Spleen (tissue), 7 donors: ENCODE measurements at regions not wholly inside any gene's neighbourhood (a gene's known extent, or its start where the extent isn't known, plus 50 kb on each side); places are given as distances from the start of the nearest gene placed in this dataset.

ENCODE experiments used
- POLR2A ChIP-seq, 3 donors: fragments of 450-650 bp; IDR thresholded peaks; one replicate each; pipeline ENCODE4 v1.5.1; 2017; ENCODE audit warnings: antibody characterized with exemption in 3 of 3, mild to moderate bottlenecking in 1 of 3
- POLR2AphosphoS5 ChIP-seq, 3 donors: sonication (generic); formaldehyde crosslinking; IDR thresholded peaks; one replicate each; pipeline ENCODE4 v1.5.1; 2017; ENCODE audit warnings: antibody characterized with exemption in 3 of 3
- TF ChIP-seq, protein P1 (sequence below), 11 experiments: fragments of 200-600 bp in 7 of 11; fragments of 450-650 bp in 4 of 11; sonication (generic) in 4 of 11; IDR thresholded peaks in 8 of 11; conservative IDR thresholded peaks in 3 of 11; 1 replicate in 7 of 11; 2 replicates in 4 of 11; pipeline versions ENCODE4 v1.4.0 to v1.8.0; 2016 to 2021; ENCODE audit warnings: antibody characterized with exemption in 11 of 11, inconsistent platforms in 4 of 11, mild to moderate bottlenecking in 1 of 11
- donor health status: DM: no; HTN: no; CAD: no; lungs with moderate emphysema.
- donor health status: DM: no; HTN: no; CAD: no.
- donor health status: DM: no; HTN: no; CAD: no.

DNA sequence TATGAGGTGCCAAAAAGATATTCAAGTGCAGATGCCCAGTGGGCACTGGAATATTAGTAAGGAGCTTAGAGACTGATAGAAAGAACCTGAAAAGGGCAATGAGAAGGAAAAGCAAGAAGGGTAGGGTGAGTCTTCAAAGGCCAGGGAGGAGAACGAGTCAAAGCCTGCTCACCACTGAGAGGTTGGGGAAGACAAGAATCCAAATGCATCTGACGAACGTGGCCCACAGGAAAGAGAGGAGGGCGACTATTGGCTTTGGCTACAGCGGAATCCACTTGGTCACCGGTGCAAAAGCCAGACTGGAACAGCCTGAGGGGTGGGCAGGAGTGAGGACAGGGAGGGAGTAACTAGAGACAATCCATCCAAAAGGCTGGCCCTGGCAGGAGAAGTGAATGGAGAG lies 216.7 kb upstream of the KLF14 start:
- TF ChIP-seq, protein P1, sequence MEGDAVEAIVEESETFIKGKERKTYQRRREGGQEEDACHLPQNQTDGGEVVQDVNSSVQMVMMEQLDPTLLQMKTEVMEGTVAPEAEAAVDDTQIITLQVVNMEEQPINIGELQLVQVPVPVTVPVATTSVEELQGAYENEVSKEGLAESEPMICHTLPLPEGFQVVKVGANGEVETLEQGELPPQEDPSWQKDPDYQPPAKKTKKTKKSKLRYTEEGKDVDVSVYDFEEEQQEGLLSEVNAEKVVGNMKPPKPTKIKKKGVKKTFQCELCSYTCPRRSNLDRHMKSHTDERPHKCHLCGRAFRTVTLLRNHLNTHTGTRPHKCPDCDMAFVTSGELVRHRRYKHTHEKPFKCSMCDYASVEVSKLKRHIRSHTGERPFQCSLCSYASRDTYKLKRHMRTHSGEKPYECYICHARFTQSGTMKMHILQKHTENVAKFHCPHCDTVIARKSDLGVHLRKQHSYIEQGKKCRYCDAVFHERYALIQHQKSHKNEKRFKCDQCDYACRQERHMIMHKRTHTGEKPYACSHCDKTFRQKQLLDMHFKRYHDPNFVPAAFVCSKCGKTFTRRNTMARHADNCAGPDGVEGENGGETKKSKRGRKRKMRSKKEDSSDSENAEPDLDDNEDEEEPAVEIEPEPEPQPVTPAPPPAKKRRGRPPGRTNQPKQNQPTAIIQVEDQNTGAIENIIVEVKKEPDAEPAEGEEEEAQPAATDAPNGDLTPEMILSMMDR (IDR thresholded peaks at IDR 0.05 in 8 of 11, conservative IDR thresholded peaks at IDR 0.05 in 3 of 11): no peak
- TF ChIP-seq POLR2AphosphoS5 (IDR thresholded peaks at IDR 0.05) (no peak), POLR2A (IDR thresholded peaks at IDR 0.05) (no peak)
